Heart left ventricle (tissue), 13 donors: ENCODE measurements at regions not wholly inside any gene's neighbourhood (a gene's known extent, or its start where the extent isn't known, plus 50 kb on each side); places are given as distances from the start of the nearest gene placed in this dataset.

Experiments
- POLR2A ChIP-seq, 2 donors: fragments of 450-650 bp; IDR thresholded peaks; one replicate each; pipeline ENCODE4 v1.6.1; 2017; ENCODE audit warnings: antibody characterized with exemption in 2 of 2, mild to moderate bottlenecking in 2 of 2, moderate library complexity in 2 of 2
- TF ChIP-seq, protein P1 (sequence below), 12 donors: fragments of 200-600 bp; sonication (generic) in 4 of 12; IDR thresholded peaks; one replicate each; pipeline versions ENCODE4 v1.5.0 to v1.8.0; 2018 to 2022; ENCODE audit warnings: antibody characterized with exemption in 12 of 12, mild to moderate bottlenecking in 5 of 12
- donor health status: ischemic (EF 13 %, LVEDD 7.1; RV severe dilation, severe dysfunction).
- donor health status: DM: no; HTN: yes; CAD: no.
- donor health status: DM: no; HTN: no; CAD: no.
- donor health status: ischemic (EF 25% LVEDD 6.9; RV normal size, moderate dysfunction).
- donor health status: ischemic (EF 25% LVEDD 5.7; RV mildly dilated, moderate dysfunction).
- donor health status: ischemic (EF 35%, LVEDD 5.7; RV mildly dilated, moderate dysfunction).
- donor health status: nonischemic (EF 11% LVEDD 7.7; RV severe dilation, severe dysfunction).
- donor health status: DM: yes; HTN: yes; CAD: no.
- donor health status: PGD.
- donor health status: ischemic (EF 29% LVEDD 5.4; RV normal size, mild dysfunction).
- donor health status: nonischemic (EF 23%, LVEDD 6.1; RV moderate dilation, normal function).

DNA sequence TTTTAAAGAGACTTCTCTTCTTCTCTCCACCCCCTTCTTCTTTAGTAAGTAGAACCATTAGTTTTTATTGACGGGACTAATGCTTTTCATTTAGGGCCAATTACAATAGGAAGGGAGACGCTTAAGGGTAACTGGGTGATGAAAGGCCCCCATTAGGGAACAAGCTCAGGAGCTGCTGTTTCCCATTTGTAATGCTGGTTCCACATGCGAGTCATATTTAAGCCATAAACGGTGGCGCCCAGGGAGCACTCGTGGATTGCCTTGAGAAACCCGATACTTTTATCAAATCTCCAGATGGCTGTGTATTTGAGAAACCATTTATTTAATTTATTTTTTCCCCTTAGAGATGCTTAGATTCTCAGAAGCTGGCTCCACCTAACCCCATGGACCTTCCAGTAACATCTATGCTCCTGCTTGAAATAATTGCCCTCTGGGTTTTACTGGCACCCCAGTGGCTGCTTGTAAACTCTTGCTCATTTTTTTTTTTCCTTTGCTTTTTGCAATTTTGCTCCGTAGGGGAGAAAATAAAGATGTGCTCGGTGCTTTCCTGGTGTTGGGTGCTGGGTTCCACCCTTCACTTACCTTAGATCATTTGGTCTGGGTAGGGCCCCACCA, 124.2 kb upstream of the MSX1 start:
- TF ChIP-seq, protein P1, sequence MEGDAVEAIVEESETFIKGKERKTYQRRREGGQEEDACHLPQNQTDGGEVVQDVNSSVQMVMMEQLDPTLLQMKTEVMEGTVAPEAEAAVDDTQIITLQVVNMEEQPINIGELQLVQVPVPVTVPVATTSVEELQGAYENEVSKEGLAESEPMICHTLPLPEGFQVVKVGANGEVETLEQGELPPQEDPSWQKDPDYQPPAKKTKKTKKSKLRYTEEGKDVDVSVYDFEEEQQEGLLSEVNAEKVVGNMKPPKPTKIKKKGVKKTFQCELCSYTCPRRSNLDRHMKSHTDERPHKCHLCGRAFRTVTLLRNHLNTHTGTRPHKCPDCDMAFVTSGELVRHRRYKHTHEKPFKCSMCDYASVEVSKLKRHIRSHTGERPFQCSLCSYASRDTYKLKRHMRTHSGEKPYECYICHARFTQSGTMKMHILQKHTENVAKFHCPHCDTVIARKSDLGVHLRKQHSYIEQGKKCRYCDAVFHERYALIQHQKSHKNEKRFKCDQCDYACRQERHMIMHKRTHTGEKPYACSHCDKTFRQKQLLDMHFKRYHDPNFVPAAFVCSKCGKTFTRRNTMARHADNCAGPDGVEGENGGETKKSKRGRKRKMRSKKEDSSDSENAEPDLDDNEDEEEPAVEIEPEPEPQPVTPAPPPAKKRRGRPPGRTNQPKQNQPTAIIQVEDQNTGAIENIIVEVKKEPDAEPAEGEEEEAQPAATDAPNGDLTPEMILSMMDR (IDR thresholded peaks at IDR 0.05), result no peak
- no peak for TF ChIP-seq POLR2A (IDR thresholded peaks at IDR 0.05)
